ENCODE measurements at regions not wholly inside any gene's neighbourhood (a gene's known extent, or its start where the extent isn't known, plus 50 kb on each side); places are given as distances from the start of the nearest gene placed in this dataset.
"Not testable (repeated sequence)": the region's sequence is repeated elsewhere in the genome, so short reads cannot be mapped to it uniquely, and the experiment has no call there.

DNA sequence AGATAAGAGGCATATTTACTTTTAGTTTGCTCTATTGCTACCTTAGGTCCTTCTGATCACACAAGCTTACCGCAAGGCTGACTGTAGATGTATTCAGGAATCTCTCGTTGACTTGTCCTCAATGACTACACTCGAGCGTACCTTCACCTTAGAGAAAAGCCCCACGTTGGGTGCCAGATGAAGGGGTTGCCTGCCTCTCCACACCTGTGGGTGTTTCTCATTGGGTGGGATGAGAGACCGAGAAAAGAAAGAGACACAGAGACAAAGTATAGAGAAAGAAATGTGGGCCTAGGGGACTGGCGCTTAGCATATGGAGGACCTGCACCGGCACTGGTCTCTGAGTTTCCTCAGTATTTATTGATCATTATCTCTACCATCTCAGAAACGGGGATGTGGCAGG lies 51.8 kb downstream of the ASCL4 start:
- no peak for DNase-seq (ENCODE audit: extremely low read depth in 1 of 2, low read depth in 1 of 2)

DNA sequence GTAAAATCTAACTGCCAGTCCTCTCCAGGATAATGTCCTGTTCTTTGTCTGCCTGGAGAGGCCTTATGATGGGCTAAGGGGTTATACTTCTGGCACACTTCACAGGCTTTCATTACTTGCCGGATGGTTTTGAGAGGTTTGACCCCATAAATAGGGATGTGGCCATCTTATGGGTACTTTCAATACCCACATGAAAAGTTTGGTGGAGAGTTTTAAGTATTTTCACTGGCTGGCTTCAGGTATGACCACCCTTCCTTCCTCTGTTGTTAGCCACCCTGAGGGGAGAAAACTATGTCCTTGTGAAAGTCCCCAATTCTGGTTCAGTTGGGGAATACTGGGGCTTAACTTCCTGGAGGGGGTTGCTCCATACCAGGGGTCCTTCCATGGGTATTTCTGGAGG lies 54.8 kb downstream of the ASCL4 start:
- DNase-seq (ENCODE audit: extremely low read depth in 1 of 2, low read depth in 1 of 2): no peak

- DNase-seq (ENCODE audit: extremely low read depth in 1 of 2, low read depth in 1 of 2): no peak
Measured at GRCh38 chr12:107832441-107832840, 57.9 kb downstream of the ASCL4 start.

DNA sequence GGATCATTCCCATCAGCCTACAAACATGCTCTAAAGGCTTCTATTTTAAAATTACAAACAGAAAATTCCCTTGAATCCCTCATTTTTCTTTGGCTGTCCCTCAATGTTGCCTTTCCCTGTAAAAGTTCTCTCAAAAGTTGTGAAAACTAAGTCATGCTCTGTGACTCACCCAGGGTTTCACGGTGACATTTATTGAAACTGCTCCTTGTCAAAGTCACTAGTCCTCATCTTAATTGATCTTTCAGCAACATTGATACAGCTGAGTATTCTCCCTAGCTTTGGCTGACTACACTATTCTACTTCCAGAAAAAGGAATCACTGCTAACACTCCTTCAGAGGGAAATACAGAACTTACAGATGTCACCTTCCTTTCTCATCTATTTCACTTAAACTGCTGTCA lies 65.7 kb downstream of the ASCL4 start:
- DNase-seq (ENCODE audit: extremely low read depth in 1 of 2, low read depth in 1 of 2): no peak

DNA sequence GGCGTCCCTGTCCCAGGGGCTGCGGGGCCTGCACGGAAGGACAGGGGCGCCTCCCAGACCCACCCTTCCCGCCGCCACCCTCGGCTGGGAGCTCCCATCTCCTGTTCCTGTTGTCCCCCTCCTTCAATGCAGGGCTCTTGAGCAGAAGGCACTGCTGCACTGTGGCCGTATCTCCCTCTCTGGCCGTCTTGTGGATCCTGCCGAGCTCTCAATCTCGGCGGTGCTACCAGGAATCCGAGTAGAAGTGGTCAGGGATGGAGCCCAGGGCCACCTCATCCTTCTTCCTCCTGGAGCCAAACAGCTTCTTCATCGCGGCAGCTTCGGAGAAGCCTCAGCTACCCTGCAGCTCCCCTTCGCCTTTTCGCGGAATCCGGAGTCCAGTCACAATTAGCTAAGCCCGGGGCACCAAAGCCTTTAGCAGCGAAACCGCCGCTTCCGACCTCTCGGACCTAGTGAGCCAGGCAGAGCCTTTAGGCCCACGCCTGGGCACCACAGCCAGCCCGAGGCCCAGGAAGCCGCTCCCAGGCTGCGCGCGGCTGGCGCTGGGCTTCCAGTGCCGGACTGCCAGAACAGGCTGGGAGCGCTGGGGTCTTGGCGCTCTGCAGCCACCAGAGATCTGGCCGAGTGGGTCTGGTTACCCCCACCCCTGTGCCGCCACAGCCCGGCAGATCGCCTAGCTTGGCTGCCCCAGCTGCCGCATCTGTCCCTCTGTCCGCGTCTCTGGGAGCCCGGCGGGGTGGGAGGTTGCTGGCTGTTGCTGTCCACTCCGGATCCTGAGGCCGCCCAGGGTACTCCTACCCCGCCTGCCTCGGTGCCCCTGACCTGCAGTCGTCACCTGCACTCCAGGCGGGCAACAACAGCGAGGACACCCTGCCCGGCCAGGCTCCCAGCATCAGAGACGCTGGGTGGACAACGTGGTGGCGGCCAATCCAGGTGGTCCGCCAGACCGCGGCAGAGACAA lies 69.1 kb downstream of the ASCL4 start:
- no peak for DNase-seq (ENCODE audit: extremely low read depth in 1 of 2, low read depth in 1 of 2)

DNA sequence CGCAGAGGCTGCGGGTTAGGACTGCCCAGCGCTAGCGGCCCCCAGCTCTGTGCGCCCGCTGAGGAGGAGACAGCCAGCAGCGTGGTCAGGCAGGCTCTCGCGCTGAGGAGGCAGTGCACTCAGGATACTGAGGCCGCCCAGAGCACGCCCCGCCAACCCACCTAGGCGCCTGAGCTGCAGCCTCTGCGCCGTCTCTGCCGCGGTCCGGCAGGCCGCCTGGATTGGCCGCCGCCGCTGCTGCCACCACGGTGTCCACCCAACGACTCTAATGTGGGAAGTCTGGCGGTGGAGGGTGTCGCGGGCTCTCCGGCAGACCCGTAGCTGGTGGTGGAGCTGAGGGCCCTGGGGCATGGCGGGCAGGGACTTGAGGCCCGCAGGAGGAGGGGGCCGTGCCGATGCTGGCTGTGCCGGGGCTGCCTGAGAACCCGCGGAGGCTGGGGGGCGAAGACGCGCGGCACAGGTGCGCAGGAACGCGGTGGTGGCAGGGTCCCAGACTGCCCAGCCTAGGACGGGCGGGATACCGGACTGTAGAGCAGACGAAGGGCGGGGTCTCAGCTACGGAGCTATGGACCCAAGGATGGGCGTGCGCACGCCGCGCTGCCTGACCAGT lies 69.9 kb downstream of the ASCL4 start:
- DNase-seq (ENCODE audit: extremely low read depth in 1 of 2, low read depth in 1 of 2): no peak

DNA sequence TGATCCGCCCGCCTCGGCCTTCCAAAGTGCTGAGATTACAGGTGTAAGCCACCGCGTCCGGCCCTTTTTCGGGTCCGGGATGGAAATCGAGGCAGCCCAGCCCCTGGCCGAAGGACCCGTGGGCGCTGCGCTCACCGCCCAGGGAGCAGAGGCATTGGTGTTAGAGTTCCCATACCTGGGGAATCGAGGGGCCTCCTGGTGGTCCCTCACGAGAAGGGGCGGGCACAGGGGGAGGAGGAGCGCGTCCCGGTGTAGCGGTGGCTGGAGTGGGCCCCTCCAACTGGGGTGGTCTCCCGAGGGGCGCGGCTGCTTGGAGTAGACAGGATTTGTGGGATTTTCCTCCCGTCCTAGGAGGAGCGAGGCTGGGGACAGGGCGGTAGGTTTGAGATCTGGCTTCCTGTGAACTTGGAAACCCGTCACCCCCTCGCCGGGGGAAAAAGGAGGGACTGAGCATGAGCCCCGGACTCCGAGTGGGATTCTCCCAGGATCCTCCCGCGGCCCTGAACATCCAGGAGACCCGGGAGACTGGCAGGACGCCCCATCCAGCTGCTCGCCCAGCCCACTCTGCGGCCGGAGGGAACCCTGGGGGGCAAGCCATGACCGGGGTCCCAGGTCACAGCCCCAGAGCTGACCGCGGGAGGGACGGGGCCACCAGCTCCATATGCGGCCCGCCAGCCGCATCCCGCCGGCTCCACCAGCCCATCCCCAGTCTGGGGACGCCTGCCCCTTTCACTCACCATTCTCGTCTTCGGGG lies 70.9 kb downstream of the ASCL4 start:
- DNase-seq (ENCODE audit: extremely low read depth in 1 of 2, low read depth in 1 of 2): no peak

DNA sequence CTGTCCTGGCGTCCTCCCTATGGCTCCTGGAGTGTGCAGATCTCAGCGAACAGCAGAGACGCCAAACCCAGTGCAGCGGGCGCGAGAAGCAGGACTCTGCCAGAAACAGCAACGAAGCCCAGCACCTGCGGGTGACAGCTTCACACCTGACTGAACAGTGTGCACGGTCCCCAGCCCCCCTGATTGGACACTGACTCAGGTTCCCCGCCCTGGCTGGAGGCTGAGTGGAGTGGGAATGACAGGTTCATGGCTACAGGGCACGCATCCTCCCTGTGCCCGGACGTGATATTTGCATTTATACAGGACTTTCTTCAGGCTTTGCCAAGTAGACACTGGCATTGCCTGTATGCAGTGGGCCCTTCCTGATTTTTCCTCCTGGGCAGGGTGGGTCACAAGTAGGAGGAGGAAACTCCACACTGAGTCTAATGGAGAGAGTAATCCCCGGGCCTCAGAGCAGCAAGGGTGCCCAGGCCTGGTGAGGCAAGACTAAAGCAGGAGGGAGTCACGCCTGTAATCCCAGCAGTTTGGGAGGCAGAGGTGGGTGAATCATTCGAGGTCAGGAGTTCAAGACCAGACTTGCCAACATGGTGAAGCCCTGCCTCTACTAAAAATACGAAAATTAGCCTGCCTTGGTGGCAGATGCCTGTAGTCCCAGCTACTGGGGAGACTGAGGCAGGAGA lies 71.6 kb downstream of the ASCL4 start:
- no peak for DNase-seq (ENCODE audit: extremely low read depth in 1 of 2, low read depth in 1 of 2)

- no peak for DNase-seq (ENCODE audit: extremely low read depth in 1 of 2, low read depth in 1 of 2)
Measured at GRCh38 chr12:107847430-107847829, 72.9 kb downstream of the ASCL4 start.

DNA sequence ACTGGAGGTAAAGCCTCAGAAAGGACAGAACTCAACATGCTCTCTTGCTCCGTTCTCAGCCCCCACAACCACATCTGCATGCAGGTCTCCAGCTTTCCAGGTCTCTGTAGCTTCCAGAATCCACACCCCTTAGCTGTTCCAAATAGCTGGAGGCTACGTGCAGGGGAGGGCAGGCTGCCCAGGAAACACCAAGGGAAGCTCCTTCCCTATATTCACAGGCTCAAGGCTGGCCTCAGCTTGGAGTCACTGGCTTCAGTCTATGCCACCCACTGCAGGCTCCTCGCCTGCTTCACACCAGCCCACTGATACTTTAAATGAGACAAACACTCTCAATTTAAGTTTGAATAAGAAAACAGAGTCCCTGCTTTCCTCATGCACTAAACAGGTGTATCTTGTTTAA lies 73.3 kb downstream of the ASCL4 start:
- DNase-seq (ENCODE audit: extremely low read depth in 1 of 2, low read depth in 1 of 2): no peak

DNA sequence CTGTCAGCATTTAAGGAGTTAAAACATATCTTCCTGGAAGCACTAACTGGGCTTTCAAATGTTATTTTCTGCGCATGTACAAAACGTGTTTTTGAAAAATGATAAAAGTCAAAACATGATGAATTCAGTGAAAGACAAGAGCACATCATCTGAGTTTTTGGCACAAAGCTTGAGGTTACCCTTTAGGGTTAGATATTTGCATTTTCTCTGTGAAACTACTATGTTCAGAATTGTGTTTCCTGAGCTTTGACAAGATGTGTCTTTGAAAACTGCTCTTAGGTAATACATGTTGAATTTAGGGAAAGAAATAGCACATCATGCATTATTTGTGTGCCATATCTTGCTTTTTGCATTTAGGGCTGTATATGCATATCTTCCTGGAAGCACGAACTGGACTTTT lies 79.0 kb downstream of the ASCL4 start:
- DNase-seq (ENCODE audit: extremely low read depth in 1 of 2, low read depth in 1 of 2): no peak

GRCh38 chr12:107855471-107855870 lies 81.0 kb downstream of the ASCL4 start:
- no peak for DNase-seq (ENCODE audit: extremely low read depth in 1 of 2, low read depth in 1 of 2)

DNA sequence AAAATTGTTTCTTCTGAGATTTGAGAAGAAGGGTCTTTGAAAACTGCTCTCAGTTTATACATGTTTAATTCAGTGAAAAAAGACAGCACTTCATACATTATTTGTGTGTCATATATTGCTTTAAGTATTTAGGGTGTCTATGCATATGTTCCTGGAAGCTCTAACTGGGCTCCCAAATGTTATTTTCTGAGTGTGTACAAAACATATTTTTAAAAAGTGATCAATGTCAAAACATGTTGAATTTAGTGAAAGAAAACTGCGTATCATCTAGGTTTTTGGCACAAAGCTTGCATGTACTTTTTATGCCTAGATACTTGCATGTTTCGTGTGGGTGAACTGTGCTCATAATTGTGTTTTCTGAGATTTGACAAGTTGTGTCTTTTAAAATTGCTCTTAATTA lies 81.6 kb downstream of the ASCL4 start:
- DNase-seq (ENCODE audit: extremely low read depth in 1 of 2, low read depth in 1 of 2): no peak

DNA sequence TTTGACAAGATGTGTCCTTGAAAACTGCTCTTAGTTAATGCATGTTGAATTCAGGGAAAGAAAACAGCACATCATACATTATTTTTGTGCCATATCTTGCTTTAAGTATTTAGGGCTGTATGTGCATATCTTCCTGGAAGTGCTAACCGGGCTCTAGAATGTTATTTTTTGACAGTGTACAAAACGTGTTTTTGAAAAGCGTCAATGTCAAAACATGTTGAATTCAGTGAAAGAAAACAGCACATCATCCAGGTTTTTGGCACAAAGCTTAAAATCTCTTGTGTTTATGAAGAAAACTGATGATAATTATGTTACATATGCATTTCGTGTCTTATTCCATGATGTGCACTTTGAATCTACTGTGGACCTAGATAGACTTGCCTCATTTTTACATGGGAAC lies 82.7 kb downstream of the ASCL4 start:
- DNase-seq (ENCODE audit: extremely low read depth in 1 of 2, low read depth in 1 of 2): no peak

DNA sequence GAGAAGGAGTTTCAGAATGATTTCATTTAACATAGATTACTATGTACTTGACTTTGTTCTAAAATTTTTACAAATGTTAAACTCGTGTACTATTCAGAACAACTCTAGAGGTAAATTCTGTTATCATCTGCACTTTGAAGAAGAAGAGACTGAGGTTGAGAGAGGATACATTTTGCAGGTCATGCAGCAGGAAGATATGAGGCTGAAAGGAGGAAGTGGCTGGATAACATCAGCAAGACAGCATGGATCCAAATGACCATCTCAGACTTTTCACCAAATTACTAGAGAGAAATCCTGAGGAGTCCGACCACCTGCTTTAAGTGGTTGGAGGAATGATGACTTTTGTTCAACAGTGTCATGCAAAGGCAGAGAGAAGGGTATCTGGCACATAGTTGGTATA lies 84.9 kb downstream of the ASCL4 start:
- no peak for DNase-seq (ENCODE audit: extremely low read depth in 1 of 2, low read depth in 1 of 2)

DNA sequence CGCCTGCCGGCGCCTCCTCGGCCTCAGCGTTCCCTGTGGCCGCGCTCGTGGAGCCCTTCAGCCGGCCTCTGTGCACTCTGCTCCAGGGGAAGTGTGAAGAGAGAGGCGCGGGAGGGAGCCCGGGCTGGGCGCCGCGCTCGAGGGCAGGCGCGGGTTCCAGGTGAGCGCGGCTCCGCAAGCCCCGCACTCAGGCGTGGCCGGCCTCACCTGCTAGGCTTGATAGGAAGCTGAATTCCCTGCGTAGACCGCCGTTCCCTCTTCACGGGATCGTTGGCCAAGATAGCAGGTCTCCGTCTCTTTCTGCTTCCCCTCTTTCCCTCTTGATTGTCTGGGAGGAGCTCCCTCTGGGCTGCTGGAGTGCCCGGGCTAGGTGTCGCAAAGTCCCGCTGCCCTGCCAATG lies 89.7 kb downstream of the ASCL4 start:
- no peak for DNase-seq (ENCODE audit: extremely low read depth in 1 of 2, low read depth in 1 of 2)

GRCh38 chr12:107864727-107865126 lies 90.2 kb downstream of the ASCL4 start:
- DNase-seq (ENCODE audit: extremely low read depth in 1 of 2, low read depth in 1 of 2): not testable (repeated sequence)

GRCh38 chr12:107873223-107873622 lies 98.7 kb downstream of the ASCL4 start:
- DNase-seq (ENCODE audit: extremely low read depth in 1 of 2, low read depth in 1 of 2): no peak

GRCh38 chr12:107875786-107876185 lies 101.3 kb downstream of the ASCL4 start:
- no peak for DNase-seq (ENCODE audit: extremely low read depth in 1 of 2, low read depth in 1 of 2)

DNA sequence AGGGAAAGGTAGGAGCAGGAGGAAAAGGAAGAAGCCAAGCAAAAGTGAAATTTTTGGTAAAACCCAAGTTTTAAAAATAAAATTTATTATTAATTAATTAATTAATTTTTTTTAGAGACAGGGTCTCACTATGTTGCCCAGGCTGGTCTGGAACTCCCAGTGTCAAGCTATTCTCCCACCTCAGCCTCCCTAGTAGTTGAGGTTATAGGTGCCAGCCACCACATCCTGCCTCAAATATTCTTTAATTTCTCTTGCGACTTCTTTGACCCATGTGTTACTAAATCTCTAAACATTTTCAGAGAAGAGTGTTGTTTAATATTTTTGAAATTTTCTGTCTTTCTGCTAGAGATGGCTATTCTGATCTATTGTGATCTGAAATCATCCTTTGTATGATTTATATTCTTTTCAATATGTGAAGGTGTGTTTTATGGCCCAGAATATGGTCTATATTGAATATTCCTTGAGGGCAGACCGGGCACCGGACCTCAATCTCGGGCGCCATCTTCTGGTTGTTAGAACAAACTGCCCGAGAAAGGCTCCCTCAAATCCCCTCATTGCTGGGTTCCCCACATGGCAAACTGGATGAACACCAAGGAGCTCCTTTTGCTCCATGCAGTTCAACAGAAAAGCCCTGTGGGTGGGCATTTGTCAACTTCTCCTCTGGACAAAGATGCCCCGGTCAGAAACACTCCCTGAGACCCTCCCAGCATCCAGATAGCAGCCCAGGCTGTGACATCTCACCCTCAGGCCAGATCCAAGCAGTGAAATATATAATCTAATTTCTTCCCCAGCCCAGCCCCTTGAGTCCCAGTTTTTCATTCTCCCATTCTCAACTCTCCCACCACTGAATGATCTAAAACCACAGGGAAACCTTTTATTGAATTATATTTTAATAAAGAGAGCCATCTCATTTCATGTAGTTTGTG lies 110.5 kb downstream of the ASCL4 start:
- DNase-seq (ENCODE audit: extremely low read depth in 1 of 2, low read depth in 1 of 2): peak in 1 of 2 donors; percentile 5
